Amniotic epithelial cell (primary cell): ENCODE measurements at regions not wholly inside any gene's neighbourhood (a gene's known extent, or its start where the extent isn't known, plus 50 kb on each side); places are given as distances from the start of the nearest gene placed in this dataset.

ENCODE experiments used
- DNase-seq: peaks from one replicate; pipeline ENCODE4 v3.0.0-alpha.2; 2010; ENCODE audit warnings: low read depth

- DNase-seq: peak; percentile 46
Measured at GRCh38 chr10:83871187-83872081, 267.9 kb upstream of the GHITM start.

GRCh38 chr10:83880252-83880791 is 259.0 kb upstream of the GHITM start:
- DNase-seq: no peak

- no peak for DNase-seq
Measured at GRCh38 chr10:83881661-83882060, 257.6 kb upstream of the GHITM start.

GRCh38 chr10:83886871-83887270 is 252.4 kb upstream of the GHITM start:
- no peak for DNase-seq

GRCh38 chr10:83892737-83893136 is 246.6 kb upstream of the GHITM start:
- DNase-seq: no peak

- no peak for DNase-seq
Measured at GRCh38 chr10:83896219-83896618, 243.1 kb upstream of the GHITM start.

- no peak for DNase-seq
Measured at GRCh38 chr10:83897626-83898025, 241.7 kb upstream of the GHITM start.

GRCh38 chr10:83908506-83908905 is 230.8 kb upstream of the GHITM start:
- DNase-seq: no peak

- DNase-seq: no peak
Measured at GRCh38 chr10:83909001-83909400, 230.3 kb upstream of the GHITM start.

GRCh38 chr10:83915801-83916200 is 223.5 kb upstream of the GHITM start:
- no peak for DNase-seq

- DNase-seq: no peak
Measured at GRCh38 chr10:83917537-83918506, 221.5 kb upstream of the GHITM start.

- DNase-seq: no peak
Measured at GRCh38 chr10:83919187-83919586, 220.1 kb upstream of the GHITM start.

- DNase-seq: no peak
Measured at GRCh38 chr10:83921984-83922860, 217.1 kb upstream of the GHITM start.

GRCh38 chr10:83925133-83925532 is 214.2 kb upstream of the GHITM start:
- no peak for DNase-seq

- DNase-seq: no peak
Measured at GRCh38 chr10:83926606-83927005, 212.7 kb upstream of the GHITM start.

GRCh38 chr10:83927166-83927565 is 212.1 kb upstream of the GHITM start:
- DNase-seq: no peak

GRCh38 chr10:83929399-83929798 is 209.9 kb upstream of the GHITM start:
- DNase-seq: no peak

- no peak for DNase-seq
Measured at GRCh38 chr10:83931669-83932068, 207.6 kb upstream of the GHITM start.

- DNase-seq: no peak
Measured at GRCh38 chr10:83932245-83932644, 207.1 kb upstream of the GHITM start.

- no peak for DNase-seq
Measured at GRCh38 chr10:83934062-83934461, 205.2 kb upstream of the GHITM start.

GRCh38 chr10:83934641-83935338 is 204.5 kb upstream of the GHITM start:
- no peak for DNase-seq
